PC-3 (cell line): ENCODE measurements at regions not wholly inside any gene's neighbourhood (a gene's known extent, or its start where the extent isn't known, plus 50 kb on each side); places are given as distances from the start of the nearest gene placed in this dataset.

ENCODE experiments used
- ATAC-seq: fragments of 200-7000 bp; cut with Tn5 transposase; 2 replicates; pipeline ENCODE4 v1.9.1; 2020; ENCODE audit warnings: mild to moderate bottlenecking, moderate library complexity
- BruUV-seq: library from RNA; stranded (reverse); fragments of 400-500 nt; replicated peaks from 2 replicates; lab custom pipeline; 2021; lab: Mats Ljungman, UMichigan
- CTCF ChIA-PET: fragments of 300-600 bp; sonication (Branson Sonifier 250); formaldehyde crosslinking; loops from one replicate; lab custom pipeline; 2022; ENCODE audit warnings: antibody characterized with exemption; lab: Charles Lee
- POLR2A ChIA-PET: fragments of 300-600 bp; sonication (Branson Sonifier 250); formaldehyde crosslinking; loops from one replicate; lab custom pipeline; 2022; ENCODE audit warnings: antibody characterized with exemption; ENCODE audit not compliant: unreplicated experiment; lab: Charles Lee
- DNase-seq: peaks from one replicate; pipeline ENCODE4 v3.0.0-alpha.2; 2015
- H2AFZ ChIP-seq: fragments of 300-600 bp; sonication (generic); 2 replicates; pipeline ENCODE4 v1.6.0; 2016; ENCODE audit warnings: antibody characterized with exemption, low read length
- H3F3A ChIP-seq: fragments of 300-600 bp; sonication (generic); one replicate; pipeline ENCODE4 v1.6.0; 2017; ENCODE audit warnings: antibody characterized with exemption, low read length, control low read depth, mild to moderate bottlenecking; ENCODE audit not compliant: unreplicated experiment
- H3K27ac ChIP-seq: fragments of 300-600 bp; sonication (generic); 2 replicates; pipeline ENCODE4 v1.5.1; 2016; ENCODE audit warnings: mild to moderate bottlenecking, low read length
- H3K27me3 ChIP-seq: fragments of 300-600 bp; sonication (generic); 2 replicates; pipeline ENCODE4 v1.6.1; 2016; ENCODE audit warnings: low read length, mixed read lengths
- H3K36me3 ChIP-seq: fragments of 300-600 bp; sonication (generic); 2 replicates; pipeline ENCODE4 v1.6.1; 2016; ENCODE audit warnings: low read depth, mixed run types, low read length, mixed read lengths
- H3K4me1 ChIP-seq: fragments of 300-600 bp; sonication (generic); 2 replicates; pipeline ENCODE4 v1.5.1; 2016; ENCODE audit warnings: low read length; ENCODE audit not compliant: insufficient read depth
- H3K4me2 ChIP-seq: fragments of 300-600 bp; sonication (generic); 2 replicates; pipeline ENCODE4 v1.6.0; 2016; ENCODE audit warnings: low read length
- H3K4me3 ChIP-seq: fragments of 300-600 bp; sonication (generic); 2 replicates; pipeline ENCODE4 v1.5.1; 2016; ENCODE audit warnings: mild to moderate bottlenecking, low read length, mixed read lengths
- H3K79me2 ChIP-seq: fragments of 300-600 bp; sonication (generic); 2 replicates; pipeline ENCODE4 v1.6.1; 2017; ENCODE audit warnings: low read length, mixed read lengths
- H3K9ac ChIP-seq: fragments of 300-600 bp; sonication (generic); 2 replicates; pipeline ENCODE4 v1.6.0; 2016; ENCODE audit warnings: mild to moderate bottlenecking, low read length
- H3K9me2 ChIP-seq: fragments of 300-600 bp; sonication (generic); replicated peaks from 2 replicates; pipeline ENCODE4 v1.6.1; 2016; ENCODE audit warnings: mixed run types, low read length, mixed read lengths
- H3K9me3 ChIP-seq: fragments of 300-600 bp; sonication (generic); 2 replicates; pipeline ENCODE4 v1.6.1; 2016; ENCODE audit warnings: low read length, mixed read lengths
- H4K20me1 ChIP-seq: fragments of 300-600 bp; sonication (generic); 2 replicates; pipeline ENCODE4 v1.6.1; 2016; ENCODE audit warnings: low read length, mixed read lengths
- EZH2 ChIP-seq: fragments of 300-600 bp; sonication (generic); IDR thresholded peaks from one replicate; pipeline ENCODE4 v1.6.1; 2017; ENCODE audit warnings: antibody characterized with exemption, mild to moderate bottlenecking, low read length; ENCODE audit not compliant: unreplicated experiment
- EZH2phosphoT487 ChIP-seq: fragments of 300-600 bp; sonication (generic); IDR thresholded peaks from 2 replicates; pipeline ENCODE4 v1.6.1; 2018; ENCODE audit warnings: mild to moderate bottlenecking, antibody characterized with exemption, low read length, borderline replicate concordance
- intact Hi-C: fragments of 100-400 bp; cut with micrococcal nuclease; formaldehyde crosslinking; loops from 2 replicates; pipeline ENCODE4 v1.9.0; 2023
- TF ChIP-seq, protein P1 (sequence below): fragments of 300-600 bp; sonication (generic); conservative IDR thresholded peaks from 2 replicates; pipeline ENCODE4 v1.5.1; 2017; ENCODE audit warnings: antibody characterized with exemption, low read depth, mild to moderate bottlenecking, low read length

DNA sequence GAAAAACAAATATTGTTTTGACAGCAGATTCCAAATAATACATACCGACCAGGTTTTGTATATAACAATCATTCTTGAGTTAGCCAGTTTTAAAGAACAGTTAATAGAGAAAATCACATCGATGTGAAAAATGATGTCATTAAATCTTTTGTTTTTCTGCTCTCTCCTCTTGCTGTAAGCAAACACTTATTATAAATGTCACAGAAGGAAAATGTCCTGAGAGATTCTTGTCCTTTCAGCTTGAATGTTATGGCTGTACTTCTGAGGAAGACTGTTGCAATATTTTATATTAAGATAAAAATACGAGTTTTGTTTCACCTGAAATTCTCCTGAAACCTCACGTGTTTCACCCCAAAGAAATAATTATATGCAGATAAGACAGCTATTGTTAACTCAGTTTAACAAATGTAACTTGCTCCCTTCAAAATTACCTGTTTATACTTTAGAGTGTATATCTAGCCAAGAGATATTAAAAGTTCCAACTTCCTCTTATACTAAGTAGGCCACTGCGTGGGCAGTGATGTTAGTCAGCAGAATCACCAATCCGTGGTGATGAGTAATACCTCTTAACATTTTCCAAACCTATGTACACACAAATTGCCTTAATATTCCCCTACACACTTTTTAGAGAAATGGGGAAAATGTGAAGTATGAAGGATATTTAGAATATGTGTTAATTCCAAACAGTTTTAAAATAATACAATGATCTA is 1111.4 kb upstream of the CITED2 start:
- TF ChIP-seq EZH2, result no peak
- no peak for TF ChIP-seq EZH2phosphoT487
- TF ChIP-seq, protein P1, sequence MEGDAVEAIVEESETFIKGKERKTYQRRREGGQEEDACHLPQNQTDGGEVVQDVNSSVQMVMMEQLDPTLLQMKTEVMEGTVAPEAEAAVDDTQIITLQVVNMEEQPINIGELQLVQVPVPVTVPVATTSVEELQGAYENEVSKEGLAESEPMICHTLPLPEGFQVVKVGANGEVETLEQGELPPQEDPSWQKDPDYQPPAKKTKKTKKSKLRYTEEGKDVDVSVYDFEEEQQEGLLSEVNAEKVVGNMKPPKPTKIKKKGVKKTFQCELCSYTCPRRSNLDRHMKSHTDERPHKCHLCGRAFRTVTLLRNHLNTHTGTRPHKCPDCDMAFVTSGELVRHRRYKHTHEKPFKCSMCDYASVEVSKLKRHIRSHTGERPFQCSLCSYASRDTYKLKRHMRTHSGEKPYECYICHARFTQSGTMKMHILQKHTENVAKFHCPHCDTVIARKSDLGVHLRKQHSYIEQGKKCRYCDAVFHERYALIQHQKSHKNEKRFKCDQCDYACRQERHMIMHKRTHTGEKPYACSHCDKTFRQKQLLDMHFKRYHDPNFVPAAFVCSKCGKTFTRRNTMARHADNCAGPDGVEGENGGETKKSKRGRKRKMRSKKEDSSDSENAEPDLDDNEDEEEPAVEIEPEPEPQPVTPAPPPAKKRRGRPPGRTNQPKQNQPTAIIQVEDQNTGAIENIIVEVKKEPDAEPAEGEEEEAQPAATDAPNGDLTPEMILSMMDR, result no peak
- H4K20me1 ChIP-seq, result no peaks in the 10 kb centered on the region
- peak; percentile 96 for ATAC-seq
- no TSS peak for BruUV-seq
- no peak overlapping the region for H3K4me3 ChIP-seq
- peak; percentile 86 for DNase-seq
- POLR2A ChIA-PET, result interaction anchor here (0.5 kb wide), 1 partner anchor 314 kb away, joined by 4 read pairs; no protein-coding TSS in a partner anchor
- H3K9ac ChIP-seq, result peak overlapping the region; percentile 33
- H3K27me3 ChIP-seq, result no peaks in the 10 kb centered on the region
- H3F3A ChIP-seq, result no peaks in the 10 kb centered on the region
- peaks cover 23% of the 10 kb centered on the region for H3K4me1 ChIP-seq
- intact Hi-C loops, result no loop called here
- H2AFZ ChIP-seq, result no peak overlapping the region
- H3K9me2 ChIP-seq, result no peaks in the 10 kb centered on the region
- CTCF ChIA-PET, result no interaction called here
- H3K27ac ChIP-seq, result peak overlapping the region; percentile 67
- H3K4me2 ChIP-seq, result peak overlapping the region; percentile 37
- H3K79me2 ChIP-seq, result no peaks in the 10 kb centered on the region
- no peaks in the 10 kb centered on the region for H3K36me3 ChIP-seq
- peaks cover 6% of the 10 kb centered on the region; the same call in 1 of the 2 replicates for H3K9me3 ChIP-seq

DNA sequence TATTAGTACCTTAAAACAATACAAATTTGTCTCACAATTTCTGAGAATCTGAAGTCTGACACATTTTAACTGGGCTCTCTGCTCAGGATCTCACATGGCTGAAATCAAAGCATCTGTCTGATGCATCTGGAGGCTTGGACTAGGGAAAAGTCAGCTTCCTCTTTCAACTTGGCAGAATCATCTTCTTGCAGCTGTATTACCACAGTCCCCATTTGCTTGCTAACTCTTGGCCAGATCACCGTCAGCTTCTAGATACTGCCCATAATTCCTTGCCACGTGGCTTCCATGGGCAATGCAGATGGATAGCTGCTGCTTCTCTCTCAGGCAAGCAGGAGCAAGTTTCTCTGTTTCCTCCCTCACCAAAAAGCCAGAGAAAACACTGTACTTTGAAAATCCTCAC is 1106.4 kb upstream of the CITED2 start:
- H3K27ac ChIP-seq, result no peak overlapping the region
- H3K27me3 ChIP-seq, result no peaks in the 10 kb centered on the region
- no peaks in the 10 kb centered on the region for H3K9me3 ChIP-seq
- H3K9ac ChIP-seq, result no peak overlapping the region
- no peaks in the 10 kb centered on the region for H4K20me1 ChIP-seq
- H2AFZ ChIP-seq, result no peak overlapping the region
- no peak overlapping the region for H3K4me3 ChIP-seq
- no peaks in the 10 kb centered on the region for H3K79me2 ChIP-seq
- no peaks in the 10 kb centered on the region for H3K36me3 ChIP-seq
- DNase-seq, result no peak
- no TSS peak for BruUV-seq
- H3F3A ChIP-seq, result no peaks in the 10 kb centered on the region
- H3K4me1 ChIP-seq, result peaks cover 8% of the 10 kb centered on the region
- CTCF ChIA-PET, result no interaction called here
- no peak for ATAC-seq
- intact Hi-C loops, result no loop called here
- POLR2A ChIA-PET, result no interaction called here
- TF ChIP-seq EZH2 (no peak), EZH2phosphoT487 (no peak)
- TF ChIP-seq, protein P1, result no peak
- no peaks in the 10 kb centered on the region for H3K9me2 ChIP-seq
- H3K4me2 ChIP-seq, result no peak overlapping the region

DNA sequence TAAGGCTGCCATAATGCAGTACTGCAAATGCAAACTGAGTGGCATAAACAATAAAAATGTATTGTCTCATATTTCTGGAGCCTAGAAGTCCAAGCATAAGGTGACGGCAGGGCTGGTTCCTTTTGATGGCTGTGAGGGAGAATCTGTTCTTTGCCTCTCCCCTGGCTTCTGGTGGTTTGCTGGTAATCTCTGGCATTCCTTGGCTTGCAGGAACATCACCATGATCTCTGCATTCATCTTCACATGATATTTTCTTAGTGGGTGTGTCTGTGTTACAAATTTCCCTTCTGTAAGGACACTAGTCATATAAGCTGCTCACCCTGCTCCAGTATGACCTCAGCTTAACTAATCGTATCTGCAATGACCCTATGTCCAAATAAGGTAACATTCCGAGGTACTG is 1104.2 kb upstream of the CITED2 start:
- BruUV-seq, result no TSS peak
- ChIA-PET CTCF (no interaction called here), POLR2A (no interaction called here)
- no peak overlapping the region for H3K4me2 ChIP-seq
- no peaks in the 10 kb centered on the region for H4K20me1 ChIP-seq
- TF ChIP-seq, protein P1, result no peak
- no peak for TF ChIP-seq EZH2phosphoT487
- no peak for TF ChIP-seq EZH2
- H3K9ac ChIP-seq, result no peak overlapping the region
- intact Hi-C loops, result no loop called here
- no peaks in the 10 kb centered on the region for H3K27me3 ChIP-seq
- no peak overlapping the region for H3K4me3 ChIP-seq
- H3K4me1 ChIP-seq, result no peaks in the 10 kb centered on the region
- H2AFZ ChIP-seq, result no peak overlapping the region
- H3K79me2 ChIP-seq, result no peaks in the 10 kb centered on the region
- H3K9me2 ChIP-seq, result no peaks in the 10 kb centered on the region
- no peak overlapping the region for H3K27ac ChIP-seq
- ATAC-seq, result no peak
- no peaks in the 10 kb centered on the region for H3K9me3 ChIP-seq
- no peaks in the 10 kb centered on the region for H3F3A ChIP-seq
- no peak for DNase-seq
- H3K36me3 ChIP-seq, result no peaks in the 10 kb centered on the region; the same call in 1 of the 2 replicates
